A549 (cell line): ENCODE measurements at regions not wholly inside any gene's neighbourhood (a gene's known extent, or its start where the extent isn't known, plus 50 kb on each side); places are given as distances from the start of the nearest gene placed in this dataset.

Source experiments
- CHD2 ChIP-seq: fragments of 150-350 bp; IDR thresholded peaks from 2 replicates; pipeline ENCODE4 v1.6.1; 2014; ENCODE audit warnings: low read length; ENCODE audit not compliant: partially characterized antibody
- CHD4 ChIP-seq: fragments of 200-600 bp; sonication (generic); IDR thresholded peaks from 2 replicates; pipeline ENCODE4 v1.6.1; 2016; ENCODE audit warnings: antibody characterized with exemption, mild to moderate bottlenecking, borderline replicate concordance
- ESRRA ChIP-seq: fragments of 150-350 bp; IDR thresholded peaks from 2 replicates; pipeline ENCODE4 v1.6.1; 2014; ENCODE audit warnings: mild to moderate bottlenecking, low read length, borderline replicate concordance
- HMGXB4 ChIP-seq: fragments of 250-450 bp; sonication (Bioruptor Pico); IDR thresholded peaks from 2 replicates; pipeline ENCODE4 v1.5.0; 2021; ENCODE audit warnings: mild to moderate bottlenecking, moderate library complexity, borderline replicate concordance
- KDM1A ChIP-seq: fragments of 200-600 bp; sonication (generic); IDR thresholded peaks from 2 replicates; pipeline ENCODE4 v1.6.1; 2016; ENCODE audit warnings: low read depth, mild to moderate bottlenecking
- MAFK ChIP-seq: fragments of 450-650 bp; IDR thresholded peaks from 2 replicates; pipeline ENCODE4 v1.6.1; 2014; ENCODE audit not compliant: partially characterized antibody
- MAZ ChIP-seq: fragments of 150-350 bp; IDR thresholded peaks from 2 replicates; pipeline ENCODE4 v1.6.1; 2014; ENCODE audit warnings: antibody characterized with exemption, low read depth, low read length, borderline replicate concordance
- POLR2A ChIP-seq: IDR thresholded peaks from 2 replicates; pipeline ENCODE4 v1.6.1; 2012; ENCODE audit warnings: mild to moderate bottlenecking, low read length
- POLR2AphosphoS2 ChIP-seq: conservative IDR thresholded peaks from 2 replicates; pipeline ENCODE4 v1.6.1; 2012; ENCODE audit warnings: low read length, improper control_type of control experiment, inconsistent platforms
- RAD21 ChIP-seq, 2 experiments: fragments of >200 bp in 1 of 2; sonication (Bioruptor Twin) in 1 of 2; formaldehyde crosslinking in 1 of 2; IDR thresholded peaks in 1 of 2; conservative IDR thresholded peaks in 1 of 2; 2 replicates in 1 of 2; 3 replicates in 1 of 2; pipeline ENCODE4 v1.6.1; 2012 to 2018; ENCODE audit warnings: inconsistent platforms in 1 of 2
- RFX5 ChIP-seq: fragments of 450-650 bp; IDR thresholded peaks from 2 replicates; pipeline ENCODE4 v1.7.1; 2014; ENCODE audit warnings: antibody characterized with exemption, mild to moderate bottlenecking, moderate library complexity
- SMC3 ChIP-seq: fragments of >200 bp; sonication (Bioruptor Twin); formaldehyde crosslinking; IDR thresholded peaks from 3 replicates; pipeline ENCODE4 v1.6.1; 2018; ENCODE audit warnings: inconsistent platforms
- TF ChIP-seq, protein P1 (sequence below): fragments of >200 bp; sonication (Bioruptor Twin); formaldehyde crosslinking; IDR thresholded peaks from 3 replicates; pipeline ENCODE4 v1.5.1; 2016

DNA sequence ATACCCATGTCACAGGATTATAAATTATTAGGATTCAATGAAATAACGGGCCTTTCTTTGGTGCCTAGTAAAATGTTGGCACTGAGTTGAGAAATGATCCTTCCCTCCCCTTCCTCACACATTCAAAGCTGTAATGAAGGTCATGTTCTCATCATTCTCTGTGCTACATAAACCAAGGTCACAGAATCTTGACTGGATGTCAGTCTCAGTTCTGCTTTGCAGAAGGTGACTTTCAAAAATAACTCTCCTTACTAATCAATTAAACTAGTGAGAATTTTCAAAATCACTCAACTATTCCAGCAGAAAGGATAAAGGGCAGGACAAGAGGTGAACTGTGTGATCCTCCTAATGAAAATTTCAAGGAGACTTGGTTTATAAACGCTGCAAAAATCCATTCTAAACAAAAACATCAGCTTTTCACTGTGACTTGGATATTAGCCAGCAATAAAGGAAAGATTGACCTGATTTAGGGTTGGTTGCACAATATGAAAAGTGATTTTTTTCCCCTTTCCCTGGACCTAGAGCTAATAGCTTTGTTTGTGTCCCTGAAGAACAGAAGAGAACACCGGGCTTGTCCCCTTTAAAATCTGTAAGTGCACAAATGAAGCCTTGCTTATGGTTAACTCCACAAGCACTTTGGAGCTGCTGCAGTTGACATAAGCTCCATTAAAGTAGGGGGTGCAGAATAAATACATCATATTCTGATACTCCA lies 120.1 kb downstream of the SEC16B start:
- TF ChIP-seq RAD21 (conservative IDR thresholded peaks at IDR 0.05 in 1 of 2, IDR thresholded peaks at IDR 0.05 in 1 of 2) (no peak), CHD2 (no peak), HMGXB4 (CRISPR knock-in tag) (no peak), MAZ (no peak), SMC3 (no peak), POLR2AphosphoS2 (no peak), CHD4 (no peak), RFX5 (no peak), KDM1A (no peak), POLR2A (no peak), ESRRA (no peak), MAFK (no peak)
- TF ChIP-seq, protein P1, sequence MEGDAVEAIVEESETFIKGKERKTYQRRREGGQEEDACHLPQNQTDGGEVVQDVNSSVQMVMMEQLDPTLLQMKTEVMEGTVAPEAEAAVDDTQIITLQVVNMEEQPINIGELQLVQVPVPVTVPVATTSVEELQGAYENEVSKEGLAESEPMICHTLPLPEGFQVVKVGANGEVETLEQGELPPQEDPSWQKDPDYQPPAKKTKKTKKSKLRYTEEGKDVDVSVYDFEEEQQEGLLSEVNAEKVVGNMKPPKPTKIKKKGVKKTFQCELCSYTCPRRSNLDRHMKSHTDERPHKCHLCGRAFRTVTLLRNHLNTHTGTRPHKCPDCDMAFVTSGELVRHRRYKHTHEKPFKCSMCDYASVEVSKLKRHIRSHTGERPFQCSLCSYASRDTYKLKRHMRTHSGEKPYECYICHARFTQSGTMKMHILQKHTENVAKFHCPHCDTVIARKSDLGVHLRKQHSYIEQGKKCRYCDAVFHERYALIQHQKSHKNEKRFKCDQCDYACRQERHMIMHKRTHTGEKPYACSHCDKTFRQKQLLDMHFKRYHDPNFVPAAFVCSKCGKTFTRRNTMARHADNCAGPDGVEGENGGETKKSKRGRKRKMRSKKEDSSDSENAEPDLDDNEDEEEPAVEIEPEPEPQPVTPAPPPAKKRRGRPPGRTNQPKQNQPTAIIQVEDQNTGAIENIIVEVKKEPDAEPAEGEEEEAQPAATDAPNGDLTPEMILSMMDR, result no peak
